KG1 (cell line): ENCODE measurements at regions not wholly inside any gene's neighbourhood (a gene's known extent, or its start where the extent isn't known, plus 50 kb on each side); places are given as distances from the start of the nearest gene placed in this dataset.

Experiments used
- DNase-seq: peaks from one replicate; lab custom pipeline; 2025; lab: John Stamatoyannopoulos, UW

DNA sequence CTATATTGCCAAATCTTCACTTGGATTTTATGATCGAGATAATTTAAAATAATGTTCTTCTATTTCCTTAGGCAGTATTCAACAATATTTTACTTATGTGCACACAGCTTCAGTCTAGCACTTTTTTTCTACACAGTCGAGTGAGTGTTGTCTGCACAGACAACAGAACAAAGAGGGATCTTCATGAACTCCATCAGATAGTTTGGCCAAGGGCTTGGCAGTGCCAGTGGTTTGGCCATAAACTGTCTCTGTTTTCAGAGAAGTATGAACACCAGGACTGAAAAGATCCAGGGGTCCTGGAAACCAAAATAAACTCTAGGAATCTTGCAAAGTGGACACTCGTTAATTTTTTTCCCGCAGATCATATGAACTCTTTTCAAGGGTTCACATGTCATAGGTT, 547.3 kb downstream of the PLCL1 start:
- no peak for DNase-seq

DNA sequence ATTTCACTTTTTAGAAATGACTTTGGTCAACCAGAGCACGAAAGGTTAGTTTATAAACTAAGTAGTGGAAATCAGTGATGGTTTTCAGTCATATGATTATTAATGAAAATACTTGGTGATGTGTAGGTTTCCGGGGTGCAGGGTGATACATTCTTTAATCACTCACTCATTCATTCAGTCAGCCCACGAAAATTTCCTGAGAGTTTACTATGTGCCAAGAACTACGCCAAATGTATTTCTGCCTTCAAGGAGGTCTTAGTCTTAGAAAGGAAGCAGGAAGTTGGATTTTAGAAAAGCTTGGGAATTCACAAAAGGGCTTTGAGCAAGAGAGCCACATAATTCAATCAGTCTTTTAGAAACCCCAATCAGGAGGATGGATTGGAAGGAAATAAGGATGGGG, 543.6 kb downstream of the PLCL1 start:
- no peak for DNase-seq

DNA sequence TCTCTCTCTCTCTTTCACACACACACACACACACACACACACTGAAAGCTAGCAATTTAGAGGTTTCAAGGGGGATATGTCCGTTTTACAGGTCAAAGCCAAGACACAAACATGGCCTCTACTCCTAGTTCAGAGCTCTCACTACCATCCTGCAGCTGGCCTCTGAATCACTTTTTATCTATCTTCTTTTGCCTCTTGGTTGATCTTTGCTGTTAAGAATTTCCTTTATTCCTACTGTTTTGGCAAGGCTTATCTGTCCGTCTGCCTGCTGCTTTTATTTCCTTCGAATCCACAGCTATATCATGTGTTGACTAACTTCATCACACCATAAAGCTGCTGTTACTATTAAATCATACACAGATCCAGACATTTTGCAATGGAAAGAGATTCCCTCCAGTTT, 543.0 kb downstream of the PLCL1 start:
- no peak for DNase-seq

DNA sequence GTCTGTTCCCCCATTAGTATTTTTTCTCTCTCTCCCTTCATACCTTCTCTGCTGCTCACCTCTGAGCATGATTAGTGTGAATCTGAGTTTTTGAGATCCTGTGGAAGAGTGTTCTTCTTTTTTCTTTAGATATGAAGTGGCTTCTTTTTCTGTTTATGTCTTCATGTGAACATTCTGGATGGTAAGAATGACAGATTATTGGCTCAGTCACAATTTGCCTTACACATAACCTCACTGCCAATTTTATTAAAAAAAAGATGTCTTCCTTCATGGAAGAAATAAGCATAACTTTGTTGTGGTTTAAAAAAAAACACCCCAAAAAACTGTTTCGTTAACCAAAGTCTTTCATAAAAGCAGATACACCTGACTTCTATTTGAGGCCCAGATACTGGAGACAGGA, 539.1 kb downstream of the PLCL1 start:
- no peak for DNase-seq

DNA sequence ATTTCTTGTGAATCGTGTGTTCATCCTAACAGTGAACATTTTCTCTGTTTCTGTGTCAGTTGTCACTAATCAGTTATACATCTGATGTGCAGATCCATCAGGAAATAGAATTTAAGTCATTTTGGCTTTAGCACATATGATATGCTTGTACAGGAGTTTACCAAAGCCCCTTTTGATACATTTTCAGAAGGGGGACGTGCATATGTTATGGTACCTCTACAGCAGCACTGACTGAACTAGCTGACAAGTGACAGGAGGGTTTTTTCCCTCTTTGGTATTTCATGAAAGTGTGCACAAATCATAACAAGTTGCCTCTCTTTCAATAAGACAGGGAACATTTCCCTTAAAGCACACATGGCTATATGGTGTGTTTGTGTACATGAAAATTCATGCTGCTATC, 536.5 kb downstream of the PLCL1 start:
- DNase-seq = no peak

DNA sequence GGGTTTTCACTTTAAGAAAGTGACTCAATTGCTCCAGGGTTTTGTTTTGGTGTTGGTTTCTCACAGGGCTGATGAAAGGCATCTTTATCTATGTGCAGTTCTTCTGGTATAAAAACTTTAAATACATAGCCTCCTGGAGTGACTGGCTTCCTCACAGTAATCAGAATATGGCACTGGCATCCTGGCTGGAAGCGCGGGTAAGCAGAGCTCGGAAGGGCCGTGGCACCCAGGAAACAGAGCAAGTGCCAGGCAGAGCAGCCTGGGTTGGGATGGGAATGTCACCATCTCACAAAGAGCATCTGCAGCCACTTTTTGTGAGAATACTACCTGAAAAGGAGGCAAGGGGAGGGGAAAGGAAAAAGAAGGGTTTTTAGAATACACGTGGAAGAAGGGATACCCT, 534.7 kb downstream of the PLCL1 start:
- DNase-seq = no peak

DNA sequence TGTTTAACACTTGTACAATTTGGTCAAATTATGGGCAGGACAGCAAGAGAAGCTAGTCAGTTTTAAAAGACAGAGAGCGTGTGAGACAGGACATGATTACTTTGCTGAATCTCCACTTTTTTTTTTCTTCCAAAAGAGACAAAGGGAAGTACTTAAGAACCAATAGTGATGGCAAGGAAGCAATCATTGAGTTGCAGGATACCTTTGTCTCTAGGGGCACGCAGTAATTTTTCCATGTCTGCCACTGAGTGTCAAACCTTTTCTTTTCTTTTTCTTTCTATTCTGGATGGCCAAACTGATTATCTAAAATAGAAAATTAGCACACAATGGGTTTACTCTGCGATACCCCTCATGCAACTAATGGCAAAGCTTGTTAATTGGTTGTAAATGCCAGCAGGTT, 533.0 kb downstream of the PLCL1 start:
- DNase-seq = no peak

DNA sequence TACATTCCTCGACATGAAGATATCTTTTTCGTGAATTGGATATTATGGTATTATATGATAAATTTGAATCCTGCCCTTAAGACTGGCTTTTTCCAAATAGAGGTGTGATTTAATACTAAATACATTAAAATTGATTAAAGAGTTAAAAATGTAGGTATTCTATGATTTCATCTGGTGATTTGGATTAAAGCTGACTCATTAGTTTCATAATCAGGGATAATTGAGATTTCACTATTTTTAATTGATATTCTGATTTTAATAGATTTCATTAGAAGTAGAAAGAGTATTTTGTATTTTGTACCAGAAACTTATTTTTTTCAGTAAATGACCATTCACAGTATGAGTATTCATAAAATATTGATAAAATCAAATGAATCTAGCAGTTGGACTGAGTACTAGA, 524.1 kb downstream of the PLCL1 start:
- no peak for DNase-seq

DNA sequence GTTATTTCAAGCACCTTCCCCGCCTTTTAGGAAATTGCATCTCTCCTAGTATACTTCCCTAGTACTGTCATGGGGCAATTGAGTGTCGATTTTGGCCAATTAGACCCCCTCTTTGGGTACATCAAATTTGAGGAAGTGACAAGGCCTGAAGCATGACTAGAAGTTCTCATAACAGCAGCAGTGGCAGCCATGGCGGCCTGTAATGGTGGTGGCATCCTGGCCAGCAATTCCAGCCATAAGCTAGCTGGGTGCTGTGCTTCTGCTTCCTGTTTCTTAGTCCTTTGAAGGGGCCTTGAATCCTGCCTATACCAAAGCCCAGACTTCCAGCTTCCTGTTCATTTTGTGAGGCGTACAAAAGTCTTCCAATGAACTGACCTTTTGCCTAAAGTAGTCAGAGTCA, 523.1 kb downstream of the PLCL1 start:
- DNase-seq = no peak

DNA sequence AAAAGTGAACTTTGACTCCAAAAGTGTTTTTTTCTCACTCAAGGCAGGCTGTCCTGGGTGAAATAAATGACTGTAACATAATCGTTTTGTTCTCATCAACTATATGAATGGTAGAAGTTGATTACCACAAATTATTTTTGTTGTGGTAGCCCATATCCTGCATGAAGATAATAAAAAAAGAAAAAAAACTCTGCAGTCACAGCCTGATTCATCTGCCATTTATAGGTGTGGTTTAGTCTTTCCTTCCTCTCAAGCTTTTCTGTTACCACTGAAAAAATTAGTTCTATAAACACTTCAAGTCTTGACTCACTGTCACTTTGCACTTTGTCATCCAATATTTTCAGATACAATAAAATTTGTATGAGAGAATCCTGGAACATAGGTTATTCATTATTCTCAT, 522.0 kb downstream of the PLCL1 start:
- no peak for DNase-seq

DNA sequence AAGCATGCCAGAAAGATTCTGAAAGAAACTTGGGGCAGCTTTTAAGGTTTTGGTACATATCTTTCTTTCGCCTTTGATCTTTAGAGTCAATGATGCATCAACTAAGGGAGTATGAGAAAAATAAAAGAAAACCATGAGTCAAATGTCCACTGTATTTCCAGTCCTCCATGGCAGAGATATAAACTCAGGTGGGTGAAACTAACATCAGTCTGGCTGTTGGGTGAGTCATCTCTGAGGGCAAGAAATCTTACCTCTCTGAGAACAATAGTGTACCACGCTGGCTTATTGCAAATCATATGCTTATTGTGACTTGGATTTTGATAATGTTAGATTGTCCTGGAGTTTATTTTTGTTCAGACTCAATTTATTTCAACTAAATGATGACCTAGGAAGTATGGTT, 521.0 kb downstream of the PLCL1 start:
- DNase-seq = no peak

DNA sequence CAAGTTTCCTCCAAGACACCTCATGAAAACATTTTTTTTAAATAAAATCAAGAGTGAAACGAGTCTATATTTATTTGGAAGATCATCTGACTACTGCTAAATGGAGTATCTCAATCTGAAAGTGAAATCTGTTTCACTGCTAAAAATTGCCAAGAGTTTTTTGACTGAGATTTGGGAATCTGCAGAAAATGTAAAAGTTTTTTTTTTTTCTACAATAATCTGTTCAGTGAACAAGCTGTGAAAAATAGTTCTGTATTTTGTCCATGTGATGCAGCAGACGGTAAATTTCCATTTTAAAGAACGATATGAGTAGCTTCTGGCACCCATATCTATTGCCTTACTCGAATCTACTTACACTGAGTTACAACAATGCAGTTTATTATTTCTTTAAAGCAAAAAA, 519.7 kb downstream of the PLCL1 start:
- no peak for DNase-seq

DNA sequence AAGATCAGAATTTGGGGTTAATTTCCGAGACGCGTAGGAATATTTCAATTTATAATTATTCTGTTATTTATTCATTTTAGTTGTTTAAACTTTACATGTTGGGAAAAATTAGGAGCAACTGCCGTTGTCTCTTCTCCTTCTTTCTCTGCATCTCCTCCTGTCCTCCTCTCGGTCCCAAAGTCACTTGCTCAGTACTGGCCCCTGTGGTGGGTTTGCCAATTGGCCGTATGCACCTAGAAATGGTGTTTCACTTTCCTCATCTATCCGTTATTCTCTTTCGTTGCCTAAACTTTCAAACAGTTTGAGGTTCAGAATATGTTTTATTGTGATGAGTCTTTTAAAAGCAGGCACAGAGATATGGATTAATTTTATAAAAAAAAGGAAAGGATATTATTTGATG, 517.9 kb downstream of the PLCL1 start:
- DNase-seq = no peak

DNA sequence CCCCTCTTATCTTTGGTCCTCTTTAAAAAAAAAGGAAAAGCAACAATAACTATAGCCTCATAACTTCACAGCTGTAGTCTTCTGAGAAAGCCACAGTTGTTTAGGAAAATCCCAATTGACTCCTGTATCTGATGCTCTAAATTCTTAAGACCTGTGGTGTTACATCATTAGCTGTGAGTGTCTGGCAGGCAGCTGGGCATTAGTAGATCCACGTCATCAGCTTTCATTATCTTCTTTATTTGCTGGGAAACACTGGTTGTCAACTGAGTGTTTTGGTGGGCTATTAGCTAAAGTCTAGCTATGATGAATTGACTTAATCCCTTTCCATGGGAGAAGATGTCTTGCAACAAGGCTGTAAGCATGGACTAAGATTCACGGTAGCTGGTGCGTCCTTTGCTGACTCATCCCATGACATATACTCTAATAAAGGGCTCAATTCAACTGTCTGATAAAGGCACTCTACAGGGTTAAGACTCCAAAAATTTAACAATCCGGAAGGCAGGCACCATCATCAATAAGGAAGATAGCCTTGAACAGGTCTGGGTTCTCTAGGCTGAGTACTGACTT, 517.2 kb downstream of the PLCL1 start:
- no peak for DNase-seq

DNA sequence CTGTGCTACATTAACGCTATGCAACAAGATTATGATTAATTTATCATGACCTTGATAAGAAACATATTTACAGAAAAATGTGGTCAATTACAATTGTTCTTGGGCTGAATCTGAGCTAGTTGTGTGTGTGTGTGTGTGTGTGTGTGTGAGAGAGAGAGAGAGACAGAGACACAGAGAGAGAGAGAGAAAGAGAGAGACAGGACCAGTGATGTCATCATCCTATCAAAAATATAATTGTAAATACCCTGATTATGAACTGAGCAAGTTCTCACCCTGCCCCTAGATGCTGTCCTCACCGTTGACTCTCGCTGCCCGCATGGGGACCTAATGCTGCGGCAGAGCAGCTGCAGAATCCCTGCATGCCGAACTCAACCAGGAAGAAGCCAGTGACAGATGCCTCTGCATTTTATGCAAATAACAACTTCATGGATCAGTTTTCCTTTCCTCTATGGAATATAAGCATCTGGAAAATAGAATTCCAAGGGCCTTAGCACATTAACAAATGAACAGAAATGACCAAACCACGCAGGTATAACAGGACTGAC, 512.5 kb downstream of the PLCL1 start:
- no peak for DNase-seq

DNA sequence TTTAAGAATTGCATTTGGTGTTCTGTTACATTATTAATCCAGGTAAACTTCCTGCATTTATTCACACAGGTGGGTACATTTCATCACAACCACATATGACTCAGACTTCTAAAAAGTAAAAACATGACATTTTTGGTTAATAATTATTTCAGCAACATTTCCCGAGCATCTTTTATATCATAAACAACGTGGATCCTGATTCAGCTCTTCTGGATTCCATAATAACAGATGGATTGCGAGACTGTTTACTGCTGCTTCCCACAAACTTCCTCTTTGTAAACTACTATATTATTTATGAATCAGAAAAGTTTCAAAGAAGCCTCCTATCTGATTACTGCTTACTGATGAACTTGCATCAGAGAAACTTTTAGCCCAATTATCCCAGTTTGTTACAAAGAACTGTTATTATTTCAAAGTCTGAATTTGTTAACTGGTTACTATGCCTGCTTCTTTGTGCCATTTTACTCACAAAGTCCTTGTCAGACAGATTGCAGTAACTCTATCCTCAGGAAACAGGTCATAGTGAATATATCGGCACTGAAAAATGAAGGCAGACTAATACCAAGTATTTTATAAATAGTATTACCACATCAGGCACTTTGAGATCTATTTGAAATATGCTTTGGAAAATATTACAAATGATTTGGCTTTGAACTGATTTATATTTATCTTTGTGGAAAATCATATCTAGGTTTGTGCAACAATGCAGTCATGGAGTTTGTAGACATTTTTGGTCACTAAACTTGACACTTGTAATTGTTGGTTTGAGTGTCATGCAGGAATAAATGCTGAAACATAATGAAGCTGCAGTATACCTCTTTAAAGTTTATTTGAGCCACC, 511.6 kb downstream of the PLCL1 start:
- no peak for DNase-seq

DNA sequence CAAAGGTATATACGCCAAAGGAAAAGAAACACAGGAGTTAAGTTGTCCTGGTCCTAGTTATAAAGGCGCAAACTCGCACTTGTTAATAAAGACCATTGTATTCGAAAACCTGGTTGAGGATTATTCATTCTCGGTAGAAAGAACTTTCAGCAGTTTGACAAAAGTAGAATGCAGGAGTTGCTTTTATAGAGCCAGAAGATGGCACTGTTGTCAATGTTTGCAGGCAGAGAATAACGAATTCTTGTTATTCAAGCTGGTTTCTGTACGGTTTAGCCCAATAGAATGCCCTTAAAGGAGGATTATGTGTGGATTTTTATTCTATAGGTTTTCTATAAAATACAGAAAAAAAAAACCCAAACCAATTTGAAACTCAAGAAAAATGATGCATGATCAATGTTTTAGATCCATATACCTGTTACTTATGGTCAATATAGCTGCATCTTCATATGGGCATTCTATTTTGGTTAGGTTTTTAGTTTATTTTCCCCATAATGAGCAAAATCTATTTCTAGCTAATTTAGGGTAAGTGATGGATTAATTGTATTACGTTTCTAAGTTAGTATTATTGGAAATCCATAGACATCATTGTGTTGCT, 510.3 kb downstream of the PLCL1 start:
- DNase-seq = no peak

DNA sequence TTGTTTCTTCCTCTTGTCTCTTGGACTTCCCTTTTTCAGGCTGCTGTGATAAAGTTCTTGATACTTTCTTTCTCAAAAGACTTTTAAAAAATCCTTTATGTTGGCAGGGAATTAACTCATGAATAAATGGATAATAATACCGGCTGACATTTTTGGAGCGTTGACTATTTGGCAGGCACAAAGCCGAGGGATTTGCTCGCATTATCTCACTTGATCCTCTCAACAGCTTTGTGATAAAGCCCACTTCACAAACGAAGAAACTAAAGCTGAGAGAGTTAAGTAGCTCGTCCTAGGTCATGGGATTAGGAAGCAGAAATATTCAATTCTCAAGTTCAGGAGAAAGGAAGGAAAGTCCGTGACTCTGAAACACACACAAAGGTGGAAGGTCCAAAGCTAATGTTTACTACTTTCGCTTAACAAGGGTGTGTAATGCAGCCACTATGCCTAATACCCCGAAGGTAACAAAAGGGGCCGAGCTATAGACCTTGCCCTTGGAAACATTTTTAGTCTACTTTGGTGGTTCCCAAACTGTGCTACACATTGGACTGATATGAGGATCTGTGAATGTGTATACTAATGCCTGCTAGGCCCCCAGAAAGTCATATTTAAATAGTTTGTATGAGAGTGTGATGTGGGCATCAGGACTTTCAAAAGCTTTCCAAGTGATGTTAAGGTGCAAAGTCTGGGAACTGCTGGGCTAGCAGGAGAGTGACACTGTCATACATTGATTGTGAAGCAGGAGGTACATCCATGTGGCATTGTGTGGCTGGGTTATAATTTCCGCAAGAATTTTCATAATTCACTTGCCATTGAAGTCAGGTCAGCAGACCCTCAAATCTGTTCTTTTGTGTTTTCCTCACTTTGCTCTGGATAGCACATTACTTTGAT, 508.4 kb downstream of the PLCL1 start:
- no peak for DNase-seq

DNA sequence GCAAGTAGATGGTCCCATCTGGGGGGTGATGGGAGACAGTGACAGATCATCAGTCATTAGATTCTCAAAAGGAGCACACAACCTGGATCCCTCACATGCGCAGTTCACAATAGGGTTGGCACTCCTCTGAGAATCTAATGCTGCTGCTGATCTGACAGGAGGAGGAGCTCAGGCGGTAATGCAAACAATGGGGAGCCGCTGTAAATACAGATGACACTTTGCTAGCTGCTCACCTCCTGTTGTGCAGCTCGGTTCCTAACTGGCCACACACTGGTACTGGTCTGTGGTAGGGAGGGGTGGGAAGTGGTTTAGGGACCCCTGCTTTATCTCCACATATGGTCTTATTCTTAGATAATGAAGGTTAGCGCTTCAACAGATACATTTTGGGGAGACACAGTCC, 506.6 kb downstream of the PLCL1 start:
- DNase-seq = no peak

DNA sequence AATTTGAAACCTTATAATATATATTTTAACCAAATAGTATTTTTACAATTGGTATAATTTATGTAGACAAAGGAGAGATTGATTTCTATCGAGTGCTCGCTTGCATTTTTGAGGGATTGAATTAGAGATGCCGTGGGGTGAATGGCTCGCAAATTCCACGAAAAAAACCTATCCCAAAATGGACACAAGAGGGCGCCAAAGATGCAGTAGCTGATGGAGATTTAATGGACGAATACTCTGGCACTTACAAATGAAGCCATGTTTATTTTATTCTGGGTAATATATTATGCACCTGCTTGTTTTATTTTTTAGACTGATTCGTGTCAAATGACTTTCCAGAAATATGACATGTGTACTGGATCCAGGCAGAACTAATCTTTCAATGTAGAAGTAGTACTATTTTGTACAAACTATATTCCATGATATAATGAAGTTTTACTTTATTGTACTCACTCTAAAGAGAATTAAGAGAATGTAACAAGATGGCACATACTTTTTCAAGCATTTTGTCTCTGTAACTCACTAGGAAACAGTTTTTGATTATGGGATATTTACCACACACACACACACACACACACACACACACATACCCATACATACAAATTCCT, 505.4 kb downstream of the PLCL1 start:
- DNase-seq = peak; percentile 50

DNA sequence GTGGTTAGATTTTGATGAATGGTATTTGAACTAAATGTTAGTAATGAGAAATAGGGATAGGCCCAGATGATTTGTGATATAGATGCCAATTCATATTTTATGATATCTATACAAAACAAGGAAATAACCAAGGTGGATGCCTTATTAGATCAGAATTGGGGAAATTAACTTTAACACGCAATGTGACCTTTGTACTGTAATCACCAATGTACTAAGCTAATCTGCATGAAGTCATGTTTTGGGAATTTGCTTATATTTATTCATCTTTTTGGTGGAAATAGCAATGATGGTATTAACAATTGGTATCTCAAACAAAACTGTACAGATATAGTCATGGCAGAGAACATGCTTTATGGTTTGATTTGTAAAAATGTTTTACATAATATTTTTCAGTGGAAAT, 504.7 kb downstream of the PLCL1 start:
- DNase-seq = no peak

DNA sequence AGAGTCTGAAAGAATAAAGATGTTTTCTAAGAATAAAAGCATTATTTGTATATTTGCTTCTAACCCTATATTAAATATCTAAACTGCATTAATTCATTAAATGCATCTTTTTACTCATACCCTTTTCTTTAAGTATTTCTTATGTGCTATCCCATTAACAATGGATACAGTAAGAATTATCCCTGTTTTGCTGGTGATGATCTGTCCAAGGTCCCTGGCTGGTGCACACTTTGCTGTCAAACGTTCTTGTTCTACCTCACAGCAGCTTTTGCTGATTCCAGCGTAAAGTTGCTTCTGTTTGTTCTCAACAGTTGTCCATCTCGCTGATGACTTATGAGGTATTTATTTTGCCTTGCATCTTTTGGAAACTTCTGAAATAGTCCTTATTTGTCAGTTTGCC, 504.0 kb downstream of the PLCL1 start:
- DNase-seq = no peak
